GM19467 (cell line): ENCODE measurements at regions not wholly inside any gene's neighbourhood (a gene's known extent, or its start where the extent isn't known, plus 50 kb on each side); places are given as distances from the start of the nearest gene placed in this dataset.

Experiments used
- ATAC-seq: cut with Tn5 transposase; IDR thresholded peaks from one replicate; pipeline ENCODE4 v1.9.1; 2021; ENCODE audit warnings: mild to moderate bottlenecking, moderate library complexity; ENCODE audit not compliant: unreplicated experiment

- no peak for ATAC-seq
These were observed 53.0 kb upstream of the ANKEF1 start for GRCh38 chr20:9981829-9982228.

DNA sequence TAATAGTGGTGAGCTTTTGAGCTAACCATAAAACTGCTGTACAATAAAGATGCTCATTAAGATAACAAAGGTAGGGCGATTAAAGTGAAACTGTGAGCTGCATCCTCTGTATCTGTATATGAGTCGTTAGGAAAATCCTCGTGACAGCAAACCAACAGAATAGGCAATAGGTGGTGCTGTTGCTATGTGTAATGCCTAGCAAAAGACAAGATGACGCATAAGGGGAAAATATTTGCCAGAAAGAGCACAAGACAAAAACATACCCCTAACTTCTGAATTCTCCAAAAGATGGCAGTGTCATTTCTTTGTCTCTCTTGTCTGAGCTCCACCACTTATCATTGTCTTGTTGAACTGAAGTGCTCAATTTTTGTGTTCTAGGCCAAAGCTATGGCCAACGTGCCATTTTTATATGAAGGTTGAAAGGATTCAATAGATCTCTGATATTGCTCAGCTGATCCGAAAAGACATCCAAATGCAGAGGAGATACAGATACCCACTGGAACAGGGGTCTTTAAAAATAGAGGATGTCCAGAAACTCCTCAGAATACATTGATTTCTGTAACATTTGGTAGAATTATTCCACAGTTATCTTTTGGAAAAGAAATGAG is 56.3 kb upstream of the ANKEF1 start:
- peak; percentile 96 for ATAC-seq

GRCh38 chr20:9977629-9978028 is 57.2 kb upstream of the ANKEF1 start:
- ATAC-seq = no peak

GRCh38 chr20:9974324-9974723 is 60.5 kb upstream of the ANKEF1 start:
- ATAC-seq = no peak

DNA sequence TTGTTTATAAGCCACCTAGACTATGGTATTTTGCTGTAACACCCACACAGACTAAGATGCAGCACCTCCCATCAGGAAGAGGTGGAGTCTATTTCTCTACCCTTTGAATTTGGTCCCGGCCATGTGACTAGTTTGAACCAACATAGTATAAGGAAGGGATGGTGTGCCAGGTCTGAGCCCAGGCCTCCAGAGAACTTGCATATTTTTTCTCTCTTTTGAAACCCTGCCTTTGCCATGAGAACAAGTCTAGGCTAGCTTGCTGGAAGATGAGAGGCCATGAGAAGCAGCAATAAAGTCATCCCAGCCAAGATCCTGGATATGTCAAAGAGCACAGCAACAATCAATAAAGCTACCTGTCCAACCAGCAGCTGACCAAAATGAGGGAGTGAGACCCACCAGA is 63.0 kb upstream of the ANKEF1 start:
- ATAC-seq = no peak

DNA sequence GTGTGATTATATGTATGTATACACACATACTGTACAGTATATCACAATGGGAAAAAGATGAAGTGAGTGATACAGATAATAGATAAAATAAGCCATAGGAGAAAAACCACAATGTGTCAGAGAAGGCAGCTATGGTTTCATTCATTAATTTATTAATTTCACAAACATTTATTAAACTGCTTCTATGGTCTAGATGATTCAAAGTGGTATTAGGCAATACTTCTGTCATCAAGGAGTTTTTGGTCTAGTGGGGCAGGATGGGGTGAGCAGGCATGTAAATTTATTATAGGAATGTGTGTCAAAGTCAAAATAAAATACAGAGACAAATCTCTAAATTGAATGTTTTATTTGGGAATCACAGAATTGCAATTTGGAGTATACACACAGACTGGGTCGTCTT is 65.2 kb upstream of the ANKEF1 start:
- no peak for ATAC-seq

GRCh38 chr20:9968015-9968414 is 66.8 kb upstream of the ANKEF1 start:
- no peak for ATAC-seq

- ATAC-seq = no peak
These were observed 67.8 kb upstream of the ANKEF1 start for GRCh38 chr20:9966966-9967365.

- no peak for ATAC-seq
These were observed 71.8 kb upstream of the ANKEF1 start for GRCh38 chr20:9963029-9963428.

DNA sequence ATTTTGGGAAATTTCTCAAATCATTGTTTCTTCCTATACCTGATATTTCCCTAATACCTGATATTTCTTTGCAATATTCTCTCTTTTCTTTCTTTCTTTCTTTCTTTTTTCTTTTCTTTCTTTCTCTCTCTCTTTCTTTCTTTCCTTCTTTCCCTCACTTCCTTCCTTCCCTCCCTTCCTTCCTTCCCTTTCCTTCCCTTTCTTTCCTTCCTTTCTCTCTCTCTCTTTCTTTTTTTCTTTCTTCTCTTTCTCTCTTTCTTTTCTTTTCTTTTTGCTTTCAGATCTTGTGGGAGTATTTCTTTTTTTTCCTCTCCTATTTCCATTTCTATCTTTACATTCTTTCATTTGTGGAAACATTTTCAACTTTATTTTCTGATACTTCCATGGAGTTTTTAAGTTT is 76.1 kb upstream of the ANKEF1 start:
- no peak for ATAC-seq

GRCh38 chr20:9955646-9956045 is 79.1 kb upstream of the ANKEF1 start:
- ATAC-seq = no peak

- no peak for ATAC-seq
These were observed 85.2 kb upstream of the ANKEF1 start for GRCh38 chr20:9949563-9949962.

DNA sequence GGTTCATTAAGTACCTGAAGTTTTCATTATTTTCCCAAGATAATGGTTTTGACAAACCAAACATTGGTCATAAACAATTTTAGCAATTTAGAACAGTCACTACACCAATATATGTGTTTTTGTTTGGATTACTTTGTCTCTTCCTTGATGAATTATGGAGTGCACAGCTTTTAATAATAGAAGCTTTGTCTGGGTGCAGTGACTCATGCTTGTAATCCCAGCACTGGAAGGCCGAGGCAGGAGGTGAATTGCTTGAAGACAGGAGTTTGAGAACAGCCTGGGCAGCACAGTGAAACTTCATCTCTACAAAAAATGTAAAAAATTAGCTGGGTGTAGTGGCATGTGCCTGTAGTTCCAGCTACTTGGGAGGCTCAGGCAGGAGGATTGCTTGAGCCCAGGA is 89.4 kb upstream of the ANKEF1 start:
- no peak for ATAC-seq

GRCh38 chr20:9942736-9943135 is 92.1 kb upstream of the ANKEF1 start:
- ATAC-seq = no peak

DNA sequence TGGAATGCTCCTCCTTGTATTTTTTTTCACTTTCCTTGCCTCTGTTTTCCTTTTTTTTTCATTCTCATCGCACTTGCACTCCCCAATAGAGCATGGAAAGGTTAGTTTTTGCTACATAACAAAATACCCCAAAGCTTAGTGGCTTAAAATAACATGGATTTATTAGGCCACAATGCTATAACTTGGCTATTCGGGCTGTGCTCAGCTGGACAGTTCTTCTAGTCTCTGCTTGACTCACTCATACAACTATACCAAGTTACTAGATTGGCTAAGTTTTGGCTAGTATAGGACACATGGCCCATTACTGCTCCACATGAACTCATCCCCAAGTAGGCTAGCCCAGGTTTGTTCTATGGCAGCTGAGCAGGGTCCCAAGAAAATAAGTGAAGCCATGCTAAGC is 94.5 kb upstream of the ANKEF1 start:
- ATAC-seq = no peak

DNA sequence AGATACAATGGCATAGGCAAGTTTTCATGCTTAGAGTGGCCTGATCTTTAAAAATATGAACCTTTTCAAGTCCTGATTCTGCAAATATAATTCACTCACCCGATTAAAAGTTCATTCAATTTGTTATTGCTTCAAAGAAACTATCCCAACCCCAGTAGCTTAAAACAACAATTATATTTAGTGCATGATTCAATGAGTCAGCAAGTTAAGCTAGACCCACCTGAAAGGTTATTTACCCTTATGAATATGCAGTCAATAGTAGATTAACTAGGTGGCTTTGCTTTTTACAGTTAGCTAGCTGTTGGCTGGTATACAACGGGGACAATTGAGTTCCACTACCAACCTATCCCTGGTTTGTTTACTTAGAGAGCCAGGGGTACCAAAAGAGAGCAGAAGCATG is 95.6 kb upstream of the ANKEF1 start:
- no peak for ATAC-seq

- ATAC-seq = no peak
These were observed 96.4 kb upstream of the PAK5 start for GRCh38 chr20:9935285-9935684.

GRCh38 chr20:9930142-9930541 is 91.3 kb upstream of the PAK5 start:
- no peak for ATAC-seq

- ATAC-seq = no peak
These were observed 90.1 kb upstream of the PAK5 start for GRCh38 chr20:9928955-9929354.

GRCh38 chr20:9928281-9928737 is 89.4 kb upstream of the PAK5 start:
- peak; percentile 84 for ATAC-seq

DNA sequence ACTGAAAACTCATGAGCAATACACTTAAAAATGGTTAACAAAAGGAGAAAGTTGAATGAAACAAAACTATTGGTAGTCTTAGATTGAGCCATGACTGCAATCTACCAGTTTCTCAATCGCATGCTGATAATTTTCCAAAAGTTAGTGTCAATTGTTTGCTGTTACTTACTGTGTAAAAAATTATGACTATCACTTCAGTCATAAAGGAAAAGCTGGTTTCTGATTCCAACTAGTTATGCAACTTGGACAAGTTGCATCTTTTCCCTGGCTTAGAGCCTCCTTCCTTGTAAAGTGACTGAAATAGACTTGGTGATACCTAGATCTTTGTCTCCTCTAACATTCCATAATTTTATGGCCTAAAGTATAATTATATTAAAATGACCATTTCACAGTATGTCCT is 88.3 kb upstream of the PAK5 start:
- ATAC-seq = no peak

GRCh38 chr20:9926476-9926875 is 87.6 kb upstream of the PAK5 start:
- no peak for ATAC-seq

DNA sequence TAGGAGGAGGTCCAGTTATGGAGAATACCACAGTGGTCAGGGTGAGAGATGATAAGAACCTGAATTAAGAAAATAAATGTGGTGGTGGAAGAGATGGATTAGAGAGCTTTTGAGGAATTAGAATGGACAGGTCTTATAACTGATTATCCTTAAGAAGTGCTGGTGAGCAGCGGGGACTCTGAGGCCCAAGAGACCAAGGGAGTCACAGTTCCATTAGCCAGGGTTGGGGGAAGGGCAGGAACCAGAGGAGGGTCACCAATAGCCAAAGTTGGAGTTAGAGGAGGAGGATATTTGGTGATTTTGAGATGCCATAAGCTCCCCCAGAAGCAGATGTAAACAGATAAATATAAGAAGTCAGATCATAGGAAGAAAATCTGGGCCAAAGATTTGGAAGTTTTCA is 87.1 kb upstream of the PAK5 start:
- ATAC-seq = no peak
